GM18511 (cell line): ENCODE measurements at regions not wholly inside any gene's neighbourhood (a gene's known extent, or its start where the extent isn't known, plus 50 kb on each side); places are given as distances from the start of the nearest gene placed in this dataset.

Experiments used
- ATAC-seq: cut with Tn5 transposase; IDR thresholded peaks from one replicate; pipeline ENCODE4 v1.9.1; 2021; ENCODE audit warnings: mild to moderate bottlenecking, moderate library complexity; ENCODE audit not compliant: unreplicated experiment

DNA sequence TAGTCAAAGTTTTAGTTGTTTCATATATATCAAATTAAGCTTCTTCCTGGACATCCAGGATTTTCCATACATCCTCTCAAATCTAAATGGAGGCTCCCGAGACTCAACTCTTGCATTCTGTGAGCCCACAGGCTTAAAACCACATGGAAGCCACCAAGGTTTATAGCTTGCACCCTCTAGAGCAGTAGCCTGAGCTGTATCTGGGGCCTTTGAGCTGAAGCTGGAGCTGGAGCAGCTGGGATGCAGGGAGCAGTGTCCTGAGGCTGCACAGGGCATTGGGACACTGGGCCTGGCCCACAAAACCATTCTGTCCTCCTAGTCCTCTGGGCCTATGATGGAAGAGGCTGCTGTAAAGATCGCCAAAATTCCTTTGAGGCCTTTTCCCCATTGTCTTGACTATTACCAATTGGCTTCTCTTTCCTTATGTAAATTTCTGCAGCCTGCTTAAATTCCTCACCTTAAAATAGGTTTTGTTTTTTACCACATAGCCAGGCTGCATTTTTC is 151.0 kb downstream of the COX7C start:
- ATAC-seq, result no peak

DNA sequence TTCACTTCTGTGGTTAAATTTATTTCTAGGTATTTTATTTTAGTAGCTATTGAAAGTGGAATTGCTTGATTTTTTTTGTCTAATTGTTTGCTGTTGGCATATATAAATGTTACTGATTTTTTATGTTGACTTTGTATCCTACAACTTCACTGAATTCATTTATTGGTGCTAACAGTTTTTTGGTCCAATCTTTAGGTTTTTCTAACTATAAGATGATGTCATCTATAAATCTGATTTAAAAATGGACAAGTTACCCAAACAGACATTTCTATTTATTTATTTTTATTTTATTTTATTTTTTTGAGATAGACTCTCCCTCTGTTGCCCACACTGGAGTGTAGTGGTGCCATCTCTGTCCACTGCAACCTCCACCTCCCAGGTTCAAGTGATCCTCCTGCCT is 162.3 kb downstream of the COX7C start:
- ATAC-seq, result no peak

DNA sequence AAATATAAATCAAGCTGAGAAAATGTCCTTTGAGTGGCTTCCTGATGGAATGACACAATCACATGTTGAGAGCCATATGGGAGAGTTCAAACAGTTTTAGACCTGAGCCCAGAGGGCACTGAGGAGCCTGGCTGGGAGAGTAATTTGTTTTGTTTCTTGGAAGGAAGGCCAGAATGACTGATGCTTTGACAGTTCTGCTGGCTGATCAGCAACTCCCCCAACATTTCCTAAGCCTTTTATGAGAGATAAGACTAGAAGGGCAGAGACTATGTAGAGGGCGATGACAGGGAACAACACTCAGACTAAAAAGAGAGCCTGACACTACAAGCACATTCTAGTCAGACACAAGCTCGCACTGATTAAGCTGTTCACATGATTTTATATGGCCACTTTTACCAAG is 169.2 kb downstream of the COX7C start:
- ATAC-seq, result no peak

DNA sequence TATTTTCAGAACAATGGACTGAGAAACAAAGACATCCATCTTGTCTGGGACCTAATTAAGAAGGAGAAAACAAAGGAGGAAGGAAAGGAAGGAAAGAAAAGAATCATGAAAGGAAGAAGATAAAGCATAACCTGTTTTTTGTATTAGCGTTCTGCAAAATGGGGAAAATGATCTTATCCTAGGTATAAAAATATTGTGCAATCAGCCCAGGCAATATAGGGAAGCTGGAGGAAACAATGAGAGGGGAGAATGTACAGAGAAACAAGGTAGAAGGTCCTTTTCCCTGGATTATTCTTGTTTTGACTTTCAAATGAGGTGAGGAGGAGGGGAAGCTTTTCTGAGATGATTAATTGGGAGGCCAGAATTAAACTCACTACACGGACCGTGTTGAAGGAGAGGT is 177.9 kb downstream of the COX7C start:
- ATAC-seq, result no peak

DNA sequence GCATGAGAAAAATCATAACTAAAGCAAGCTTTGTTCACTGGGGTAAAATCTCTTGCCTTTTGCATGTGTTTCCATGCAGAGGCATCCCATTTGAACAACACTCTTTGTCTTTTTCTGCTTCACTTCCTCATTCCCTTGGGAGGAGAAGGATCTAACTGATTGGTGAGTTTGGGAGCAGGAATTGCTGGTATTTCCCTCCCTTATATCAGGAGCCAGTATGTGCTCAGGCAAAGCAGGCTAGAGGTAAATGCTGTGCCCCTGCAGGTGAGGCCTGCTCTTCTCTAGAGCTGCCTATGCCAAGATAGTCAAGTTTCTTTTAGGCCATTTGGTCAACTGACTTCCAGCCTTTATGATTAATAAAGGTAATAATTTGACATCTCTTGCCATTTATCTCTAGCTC is 179.9 kb downstream of the COX7C start:
- ATAC-seq, result no peak

DNA sequence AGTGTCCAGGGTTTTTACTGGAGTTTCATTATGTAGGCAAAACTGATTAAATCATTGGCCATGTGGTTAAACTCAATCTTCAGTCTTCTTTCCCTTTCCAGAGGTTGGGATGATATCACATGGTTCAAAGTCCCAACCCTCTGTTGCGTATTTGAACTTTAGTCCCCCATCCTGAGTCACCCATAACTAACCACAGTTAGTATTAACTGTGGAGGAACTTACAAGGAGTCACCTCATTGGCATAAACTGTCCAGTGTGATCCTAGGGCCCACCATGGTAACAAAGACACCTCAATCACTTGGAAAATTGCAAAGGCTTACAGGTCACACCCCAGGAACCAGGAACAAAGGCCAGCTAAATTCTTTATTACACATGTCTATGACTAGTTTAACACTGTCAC is 188.5 kb downstream of the COX7C start:
- ATAC-seq, result no peak

DNA sequence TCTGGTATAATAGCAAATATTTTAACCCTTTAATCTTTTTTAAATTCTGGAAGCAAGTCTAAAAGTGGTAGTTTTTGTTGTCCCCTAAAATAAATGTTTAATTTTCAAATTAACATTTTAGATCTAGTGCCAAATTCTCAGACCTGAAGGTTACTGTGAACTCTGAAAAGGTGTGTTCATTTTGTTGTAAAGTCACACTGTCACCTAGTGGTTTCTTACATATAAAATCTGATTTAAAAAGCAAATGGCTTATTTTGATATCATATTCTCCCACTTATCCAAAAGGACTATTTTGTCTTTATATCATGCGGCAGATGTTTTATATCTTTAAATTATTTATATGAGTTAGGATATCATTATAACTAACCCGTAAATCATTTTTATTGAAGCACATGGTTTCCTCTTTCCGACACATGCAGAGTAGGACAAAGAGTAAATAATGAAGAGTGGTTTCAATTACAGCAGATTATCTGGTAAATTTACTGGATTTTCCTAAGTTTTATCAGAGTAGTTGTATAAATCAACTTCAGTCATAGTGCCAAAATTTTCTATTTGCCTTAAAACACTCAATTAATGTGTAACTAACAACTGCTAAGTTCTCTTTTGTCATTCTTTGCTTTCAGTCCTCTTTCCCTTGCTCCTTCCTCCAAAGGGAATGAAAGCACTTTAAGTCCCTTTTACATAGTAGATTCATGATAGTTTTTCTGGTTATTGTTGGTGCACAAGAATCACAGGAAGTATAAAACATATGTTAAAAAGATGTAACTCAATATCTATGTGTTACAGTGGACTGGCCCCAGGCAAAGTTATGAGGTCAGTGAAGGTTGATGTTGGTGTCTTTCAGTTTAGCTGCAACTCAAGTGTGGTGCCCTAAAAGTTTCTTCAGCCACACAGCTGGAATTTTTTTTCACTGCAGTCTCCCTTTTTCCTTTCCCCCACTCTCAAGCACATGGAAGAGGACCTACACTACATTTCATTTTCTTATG is 189.6 kb downstream of the COX7C start:
- ATAC-seq, result no peak

DNA sequence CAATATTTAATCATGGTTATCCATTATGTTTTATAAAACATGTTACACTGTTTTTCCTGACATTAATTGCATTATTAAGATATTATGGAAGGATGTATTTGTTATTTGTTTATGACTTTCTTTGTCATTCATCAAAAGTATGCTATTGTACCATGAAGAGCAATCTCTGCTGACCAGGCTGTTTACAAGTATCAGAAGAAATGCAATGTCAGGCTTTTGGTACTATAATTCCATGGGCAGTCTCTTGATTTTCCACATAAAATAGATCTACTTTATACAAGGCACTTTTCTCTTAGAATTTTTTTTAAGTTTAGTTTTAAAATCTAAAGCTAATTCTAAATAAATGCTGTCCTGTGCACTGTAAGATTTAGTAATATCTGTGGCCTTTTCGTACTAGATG is 196.6 kb downstream of the COX7C start:
- ATAC-seq, result no peak

DNA sequence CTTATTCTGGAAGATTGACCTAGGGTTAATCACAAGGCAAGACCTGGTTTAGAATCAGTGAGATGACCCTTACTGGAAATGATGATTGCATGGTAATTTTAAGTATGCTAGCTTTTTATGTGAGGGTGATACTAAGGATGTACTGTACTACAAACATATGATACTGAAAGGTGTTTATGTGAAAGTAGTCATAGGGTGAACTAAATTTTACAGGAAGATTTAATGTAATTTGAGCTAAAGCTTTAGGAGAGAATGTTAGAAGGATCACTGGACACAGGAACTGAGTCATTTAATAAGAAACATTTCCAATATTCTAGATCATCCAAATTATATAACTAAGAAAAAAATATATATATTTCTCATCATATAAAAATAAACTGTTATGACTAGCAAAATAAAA is 197.2 kb downstream of the COX7C start:
- ATAC-seq, result no peak

DNA sequence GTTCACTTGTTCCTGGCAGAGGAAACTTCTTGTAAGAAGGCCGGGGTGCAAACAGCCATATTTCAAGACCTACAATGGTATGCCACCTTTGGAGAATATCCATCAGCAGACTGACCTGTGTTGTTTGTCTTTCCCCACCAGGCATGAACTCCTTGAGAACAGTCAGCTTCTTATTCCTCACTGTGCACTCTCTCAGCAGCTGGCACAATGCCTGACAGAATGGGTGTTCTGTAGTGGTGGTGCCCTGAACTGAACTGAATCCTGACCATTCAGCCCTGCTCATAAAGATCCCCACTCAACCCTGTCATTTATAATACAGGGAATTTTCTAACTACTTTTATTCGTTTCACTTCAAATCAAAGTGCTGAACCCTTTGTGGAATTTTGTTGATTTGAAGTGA is 206.9 kb downstream of the COX7C start:
- ATAC-seq, result no peak

DNA sequence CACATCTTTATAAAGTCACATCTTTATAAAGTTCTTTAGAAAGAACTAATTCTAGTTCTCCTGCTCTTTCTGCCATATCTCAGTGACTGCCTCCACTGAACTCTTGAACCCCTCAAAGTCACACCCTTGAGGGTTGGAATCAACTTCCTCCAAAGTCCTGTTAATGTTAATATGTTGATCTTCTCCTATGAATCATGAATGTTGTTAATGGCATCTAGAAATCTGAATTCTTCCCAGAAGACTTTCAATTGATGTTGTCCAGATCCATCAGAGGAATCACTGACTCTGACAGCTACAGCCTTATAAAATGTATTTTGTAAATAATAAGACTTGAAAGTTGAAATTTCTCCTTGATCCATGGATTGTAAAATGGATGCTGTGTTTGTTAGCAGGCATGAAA is 213.4 kb downstream of the COX7C start:
- ATAC-seq, result no peak

DNA sequence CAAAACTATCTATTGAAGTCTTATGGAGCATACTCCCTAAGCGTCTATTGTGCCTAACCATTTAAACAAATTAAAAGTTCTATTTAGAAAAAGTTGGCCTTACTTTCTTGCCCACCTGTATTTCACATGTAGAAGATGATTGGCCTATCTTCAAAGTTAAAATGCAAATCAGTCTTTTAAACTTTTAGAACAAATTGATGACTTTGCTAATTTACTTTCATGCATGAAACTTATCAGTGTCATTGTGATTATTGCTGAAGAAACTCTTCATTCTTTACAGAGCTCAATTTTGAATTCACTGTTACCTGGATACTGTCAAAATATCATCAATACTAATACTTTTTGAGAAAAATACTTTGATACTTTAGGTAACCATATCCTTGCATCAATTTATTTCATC is 216.1 kb downstream of the COX7C start:
- ATAC-seq, result no peak

DNA sequence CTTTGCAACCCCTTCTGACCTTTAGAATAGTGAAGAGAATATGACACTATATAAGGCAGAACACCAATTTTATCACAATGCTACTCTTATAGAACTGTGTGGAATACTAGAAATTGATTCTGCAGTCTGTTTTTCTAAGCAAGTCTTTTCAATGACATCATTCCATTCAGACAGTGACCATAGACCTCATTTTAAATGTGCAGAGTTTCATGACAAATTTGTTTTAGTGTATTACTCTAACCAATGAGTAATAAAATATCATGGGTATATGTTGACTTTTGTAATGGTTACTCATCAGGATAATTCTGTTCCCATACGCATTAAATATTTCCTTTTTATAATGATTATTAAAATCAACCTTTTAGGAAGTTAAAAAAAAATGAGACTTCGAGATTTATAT is 219.9 kb downstream of the COX7C start:
- ATAC-seq, result no peak

DNA sequence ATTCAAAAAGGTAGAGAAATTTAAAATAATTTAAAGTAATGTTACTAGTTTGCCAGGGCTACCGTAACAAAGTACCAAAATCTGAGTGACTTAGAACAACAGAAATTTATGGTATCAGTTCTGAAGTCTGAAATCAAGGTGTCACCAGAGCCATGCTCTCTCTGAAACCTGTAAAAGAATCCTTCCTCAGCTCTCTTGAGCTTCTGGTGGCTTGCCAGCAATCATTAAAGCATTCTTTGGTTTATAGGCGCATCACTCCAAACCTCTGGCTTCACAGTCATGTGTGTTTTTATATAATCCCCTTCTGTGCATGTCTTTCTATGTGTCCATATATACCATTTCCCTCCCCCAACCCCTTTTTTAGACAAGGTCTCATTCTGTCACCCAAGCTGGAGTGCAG is 220.3 kb downstream of the COX7C start:
- no peak for ATAC-seq

DNA sequence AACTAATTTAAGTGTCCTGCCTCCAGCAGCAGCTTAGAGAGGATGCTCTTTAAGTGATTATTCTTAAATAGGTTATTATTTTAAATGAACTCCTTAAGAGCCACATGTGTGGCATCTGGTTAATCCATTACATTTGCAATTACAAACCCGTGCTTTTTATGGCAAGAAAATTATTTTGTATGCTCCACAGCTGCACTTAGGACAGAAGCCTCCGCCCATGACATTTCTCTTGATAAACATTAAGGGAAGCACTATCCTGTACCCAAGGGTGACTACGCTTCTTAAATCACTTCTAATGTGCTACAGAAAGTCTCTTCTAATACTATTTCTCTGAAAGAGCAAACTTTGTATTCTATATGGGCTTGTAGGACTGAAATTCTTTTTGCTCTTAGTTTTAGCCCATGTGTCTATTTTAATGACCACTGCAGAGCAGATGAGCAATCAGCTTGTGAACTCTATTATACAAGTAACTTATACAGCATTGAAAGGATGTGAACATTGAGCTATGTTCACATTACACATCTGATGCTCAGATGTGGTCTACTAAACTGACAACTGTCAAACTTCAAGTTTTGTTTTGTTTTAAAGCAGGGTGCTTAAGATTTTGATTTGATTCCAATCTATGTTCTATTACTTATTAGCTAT is 223.4 kb downstream of the COX7C start:
- ATAC-seq, result no peak

DNA sequence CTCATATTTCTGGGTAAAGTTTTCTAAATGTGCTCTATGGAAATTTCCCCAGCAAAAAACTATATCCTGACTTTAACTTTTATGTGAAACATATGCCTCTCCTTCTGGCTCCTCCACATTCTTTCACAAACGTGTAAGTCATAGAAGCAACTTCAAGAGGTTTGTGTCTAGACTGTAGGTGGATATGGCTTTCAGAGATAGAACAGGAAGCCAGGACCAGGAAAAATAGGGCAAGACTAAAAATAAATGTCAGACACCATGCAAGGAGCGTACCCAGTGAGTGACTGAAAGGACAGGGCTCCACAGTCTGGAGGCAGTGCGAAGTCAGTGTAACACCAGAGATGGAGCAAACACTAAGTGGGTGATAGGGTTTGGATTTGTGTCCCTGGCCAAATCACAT is 240.7 kb downstream of the COX7C start:
- no peak for ATAC-seq

DNA sequence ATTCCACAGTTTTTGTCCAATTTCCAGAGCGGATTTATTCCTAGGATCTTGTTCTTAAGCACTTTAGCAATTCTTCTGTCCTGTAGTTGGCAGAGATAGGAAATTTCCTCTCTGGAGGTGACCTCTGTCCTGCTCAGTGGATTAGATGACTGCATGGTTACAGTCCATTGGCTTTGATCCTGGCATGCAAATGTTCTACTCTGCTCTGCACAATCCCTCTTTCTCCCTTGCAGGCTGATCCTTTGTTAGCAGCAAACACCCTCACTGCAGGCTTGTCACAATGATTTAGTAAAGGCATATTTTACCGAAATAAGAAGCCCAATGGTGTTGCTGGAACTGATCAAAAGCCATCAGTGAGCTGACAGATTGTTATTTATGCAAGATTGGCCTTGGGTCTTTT is 243.8 kb downstream of the COX7C start:
- no peak for ATAC-seq

DNA sequence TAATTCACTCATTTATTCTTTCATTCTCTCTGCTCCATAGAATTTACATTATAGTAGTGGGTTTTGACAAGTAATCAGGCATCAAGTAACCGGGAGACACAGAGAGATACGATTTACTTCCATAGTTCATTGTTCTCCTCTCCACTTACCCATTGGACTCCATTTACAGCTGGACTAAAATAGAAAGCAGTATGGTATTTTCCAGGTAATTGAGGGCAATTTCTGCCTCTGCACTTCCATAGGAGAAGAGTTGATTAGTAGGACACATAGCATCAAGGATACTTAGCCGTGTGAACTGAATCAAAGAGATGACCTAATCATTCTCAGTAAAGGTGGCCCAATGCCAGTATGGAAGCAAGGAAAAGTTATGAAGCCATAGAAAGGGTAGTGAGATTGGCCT is 244.4 kb downstream of the COX7C start:
- ATAC-seq, result no peak

DNA sequence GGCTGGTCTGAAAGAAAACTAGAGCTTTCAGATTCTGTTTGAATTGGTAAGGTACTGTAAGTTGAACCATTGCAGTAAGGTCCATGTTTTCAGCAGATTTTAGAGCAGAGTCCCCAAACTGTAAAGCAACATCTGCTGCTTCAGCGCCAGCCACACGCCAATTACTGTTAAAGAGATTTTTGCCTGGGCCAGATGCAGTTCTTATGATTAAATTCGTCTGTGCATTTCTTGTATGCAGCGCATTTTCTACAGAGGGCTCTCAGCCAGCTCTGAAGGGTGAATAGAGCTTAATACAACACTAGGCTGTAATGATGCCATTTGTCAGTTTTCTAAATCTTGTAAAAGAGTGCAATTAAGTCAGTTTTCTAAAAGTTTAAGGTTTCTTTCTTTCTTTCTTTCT is 246.3 kb downstream of the COX7C start:
- ATAC-seq, result no peak

DNA sequence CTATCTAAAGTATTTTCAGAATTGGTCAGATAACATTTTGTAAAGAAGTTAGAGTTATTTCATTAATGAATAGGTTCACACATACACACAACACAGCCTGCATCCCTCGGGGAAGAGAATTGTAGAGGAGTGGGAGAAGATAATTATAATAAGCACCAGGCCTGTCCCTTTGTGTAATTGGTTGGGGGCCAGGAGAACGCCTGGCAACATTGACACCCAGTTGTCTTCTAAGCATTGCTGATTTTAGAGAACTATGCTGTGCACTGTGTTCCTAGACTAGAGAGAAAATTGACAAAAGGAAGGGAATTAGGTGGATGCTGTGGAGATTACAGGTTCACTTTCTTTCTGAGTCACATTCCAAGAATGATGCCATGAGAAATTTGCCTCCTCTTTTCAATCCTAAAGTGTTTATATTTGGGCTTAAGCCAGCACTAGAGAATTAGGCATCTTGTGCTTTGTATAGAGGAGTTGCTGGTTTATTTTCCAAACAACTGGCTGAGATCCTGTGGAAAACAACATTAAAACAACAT is 247.6 kb downstream of the COX7C start:
- ATAC-seq, result no peak

DNA sequence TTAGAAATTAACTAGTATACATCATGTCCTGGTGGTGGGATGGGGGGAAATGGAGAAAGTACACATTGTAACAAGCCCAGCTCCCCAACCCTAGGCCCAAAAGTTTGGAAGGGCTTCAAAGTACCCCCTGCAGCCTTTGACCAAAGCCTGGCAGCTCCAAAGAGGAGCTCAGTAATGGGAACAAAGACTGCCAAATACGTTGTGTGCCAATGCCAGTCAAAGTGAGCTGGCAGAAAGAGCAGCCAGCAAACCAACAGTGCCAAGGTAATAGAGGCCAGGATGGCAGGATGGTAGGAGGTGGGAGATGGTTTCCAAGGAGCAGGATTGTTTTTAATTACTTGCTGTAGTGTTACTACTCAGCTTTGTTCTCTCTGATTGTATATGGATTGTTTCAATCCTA is 248.3 kb downstream of the COX7C start:
- no peak for ATAC-seq

DNA sequence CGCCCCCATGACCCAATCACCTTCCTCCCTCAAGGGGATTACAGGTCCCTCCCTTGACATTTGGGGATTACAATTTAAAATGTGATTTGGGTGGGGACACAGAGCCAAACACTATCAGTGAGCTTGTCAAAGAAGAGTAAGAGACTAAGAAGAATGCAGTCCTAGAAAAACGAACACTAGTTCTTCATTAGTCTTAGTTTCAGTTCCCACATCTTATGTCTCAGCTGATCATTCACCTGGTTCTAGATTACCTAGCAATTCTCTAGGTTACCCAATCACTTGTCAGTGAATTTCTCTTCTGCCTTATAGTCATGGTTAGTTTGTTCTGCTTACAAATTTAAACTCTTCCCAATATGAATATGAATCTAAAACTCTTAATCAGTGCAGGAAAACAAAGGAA is 251.5 kb downstream of the COX7C start:
- ATAC-seq, result peak; percentile 75
